ENCODE measurements at regions not wholly inside any gene's neighbourhood (a gene's known extent, or its start where the extent isn't known, plus 50 kb on each side); places are given as distances from the start of the nearest gene placed in this dataset.

DNA sequence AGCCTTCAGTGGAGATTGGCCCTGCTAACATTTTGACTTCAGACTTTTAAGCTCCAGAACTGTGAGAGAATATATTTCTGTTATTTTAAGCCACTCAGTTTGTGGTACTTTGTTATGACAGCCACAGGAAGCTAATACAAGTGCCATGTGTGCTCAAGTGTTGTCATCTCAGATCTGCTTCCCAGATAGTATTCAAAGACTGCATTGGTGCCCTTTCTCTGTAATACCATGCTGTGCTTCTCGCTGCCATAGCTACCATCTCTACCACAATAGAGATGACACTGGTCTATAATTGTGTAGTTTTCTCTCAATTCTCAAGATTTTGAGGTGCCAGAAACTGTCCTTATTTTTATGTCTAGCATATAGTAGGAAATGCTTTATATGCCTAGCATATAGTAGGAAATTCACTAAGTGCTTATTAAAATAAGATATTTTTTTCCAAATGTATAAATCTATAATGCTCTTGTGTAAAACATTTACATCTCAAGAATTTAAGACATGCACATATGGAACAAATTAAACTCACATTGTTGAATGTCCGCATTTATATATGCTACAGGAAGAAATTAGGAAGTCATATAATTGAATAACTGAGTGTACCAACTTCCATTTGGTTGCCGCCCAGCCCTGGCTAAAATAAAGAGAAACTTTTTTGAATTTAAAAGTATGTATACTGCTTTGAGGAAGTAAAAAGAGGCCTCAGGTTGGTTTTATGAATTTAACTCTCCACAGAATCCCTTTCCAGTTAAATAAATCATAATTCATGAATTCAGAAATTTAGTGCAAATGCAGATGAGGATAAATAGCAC lies 77.6 kb downstream of the TPBG start:
- H3K36me3 ChIP-seq (ENCODE audit: control insufficient read depth in 2 of 2, insufficient read depth in 1 of 2, low read length in 2 of 2) = no peaks in the 10 kb centered on the region
- TF ChIP-seq ZEB2 (tag by site-specific recombination; IDR thresholded peaks at IDR 0.05) = no peak
- H3K9me3 ChIP-seq (ENCODE audit: control insufficient read depth, insufficient read depth, low read depth, low read length) = no peaks in the 10 kb centered on the region
- POLR2A ChIA-PET = no interaction called here
- no peak overlapping the region for H3K27ac ChIP-seq (ENCODE audit: extremely low read depth, low read depth, low read length)
- CTCF ChIA-PET = interaction anchor here (0.6 kb wide), 1 partner anchor 395 kb away, joined by 3 read pairs; no protein-coding TSS in a partner anchor
- H3K4me3 ChIP-seq (ENCODE audit: low read depth, low read length) = no peak overlapping the region
- H3K4me1 ChIP-seq (ENCODE audit: control insufficient read depth, insufficient read depth, low read length) = no peaks in the 10 kb centered on the region

DNA sequence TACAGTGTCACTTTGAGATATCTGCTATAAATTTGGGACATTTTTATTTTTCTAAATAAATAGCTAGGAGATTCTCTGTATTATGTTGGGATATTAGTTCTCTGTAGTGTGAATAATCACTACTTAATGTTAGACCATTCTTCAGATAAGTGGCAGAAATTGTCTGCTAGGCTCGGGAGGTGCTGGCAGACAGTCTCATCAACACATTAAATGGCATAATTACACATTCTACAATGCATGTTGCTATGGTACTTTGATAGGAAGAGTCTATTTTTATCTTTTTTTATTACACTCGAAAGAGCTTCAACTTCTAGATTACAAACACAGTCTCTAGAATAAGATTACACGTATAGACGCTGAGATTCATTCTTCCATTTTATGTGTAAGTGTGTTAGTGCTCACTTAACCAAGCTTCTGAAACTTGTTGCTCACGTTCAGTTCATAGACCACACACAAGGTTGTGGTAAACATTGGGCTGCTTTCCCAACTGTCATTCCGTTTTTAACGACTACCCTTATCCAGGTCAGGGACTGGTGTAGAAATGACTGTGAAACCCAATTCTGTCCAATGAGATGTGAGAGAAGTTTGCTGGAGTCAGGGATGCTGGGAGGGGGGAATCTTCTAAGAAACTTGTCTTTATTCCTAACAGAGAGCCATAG lies 78.6 kb downstream of the TPBG start:
- POLR2A ChIA-PET = no interaction called here
- CTCF ChIA-PET = no interaction called here
- Histone ChIP-seq H3K36me3 (ENCODE audit: control insufficient read depth in 2 of 2, insufficient read depth in 1 of 2, low read length in 2 of 2) (no peaks in the 10 kb centered on the region), H3K27ac (ENCODE audit: extremely low read depth, low read depth, low read length) (no peak overlapping the region), H3K9me3 (ENCODE audit: control insufficient read depth, insufficient read depth, low read depth, low read length) (no peaks in the 10 kb centered on the region), H3K4me3 (ENCODE audit: low read depth, low read length) (no peak overlapping the region), H3K4me1 (ENCODE audit: control insufficient read depth, insufficient read depth, low read length) (no peaks in the 10 kb centered on the region)
- TF ChIP-seq ZNF777 (tag by site-specific recombination; IDR thresholded peaks at IDR 0.05; ENCODE audit: borderline replicate concordance) (no peak), SCRT2 (tag by site-specific recombination; IDR thresholded peaks at IDR 0.05) (peak; percentile 65)
- TF ChIP-seq, protein P1, sequence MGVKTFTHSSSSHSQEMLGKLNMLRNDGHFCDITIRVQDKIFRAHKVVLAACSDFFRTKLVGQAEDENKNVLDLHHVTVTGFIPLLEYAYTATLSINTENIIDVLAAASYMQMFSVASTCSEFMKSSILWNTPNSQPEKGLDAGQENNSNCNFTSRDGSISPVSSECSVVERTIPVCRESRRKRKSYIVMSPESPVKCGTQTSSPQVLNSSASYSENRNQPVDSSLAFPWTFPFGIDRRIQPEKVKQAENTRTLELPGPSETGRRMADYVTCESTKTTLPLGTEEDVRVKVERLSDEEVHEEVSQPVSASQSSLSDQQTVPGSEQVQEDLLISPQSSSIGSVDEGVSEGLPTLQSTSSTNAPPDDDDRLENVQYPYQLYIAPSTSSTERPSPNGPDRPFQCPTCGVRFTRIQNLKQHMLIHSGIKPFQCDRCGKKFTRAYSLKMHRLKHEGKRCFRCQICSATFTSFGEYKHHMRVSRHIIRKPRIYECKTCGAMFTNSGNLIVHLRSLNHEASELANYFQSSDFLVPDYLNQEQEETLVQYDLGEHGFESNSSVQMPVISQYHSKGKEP (tag by site-specific recombination; IDR thresholded peaks at IDR 0.05) = no peak

DNA sequence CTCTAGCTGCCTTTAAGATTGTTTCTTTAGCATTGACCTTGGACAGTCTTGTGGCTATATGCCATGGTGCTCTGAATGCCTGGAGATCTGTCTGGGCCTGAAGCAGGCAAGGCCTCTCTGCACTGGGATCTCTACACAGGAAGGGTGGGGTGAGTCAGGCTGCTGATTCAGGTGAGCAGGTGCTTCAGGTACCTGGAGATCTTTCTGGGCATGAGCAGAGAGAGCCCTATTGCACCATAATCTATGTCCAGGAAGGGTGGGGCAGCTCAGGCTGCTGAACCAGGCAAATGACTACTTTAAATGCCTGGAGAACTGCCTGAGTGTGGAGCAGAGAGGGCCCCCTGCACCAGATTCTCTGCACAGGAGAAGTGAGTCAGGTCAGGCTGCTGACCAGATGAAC lies 94.5 kb downstream of the TPBG start:
- H3K36me3 ChIP-seq (ENCODE audit: control insufficient read depth in 2 of 2, insufficient read depth in 1 of 2, low read length in 2 of 2) = no peaks in the 10 kb centered on the region
- CTCF ChIA-PET = no interaction called here
- no peaks in the 10 kb centered on the region for H3K9me3 ChIP-seq (ENCODE audit: control insufficient read depth, insufficient read depth, low read depth, low read length)
- no peak overlapping the region for H3K4me3 ChIP-seq (ENCODE audit: low read depth, low read length)
- H3K4me1 ChIP-seq (ENCODE audit: control insufficient read depth, insufficient read depth, low read length) = no peaks in the 10 kb centered on the region
- TF ChIP-seq, protein P2, sequence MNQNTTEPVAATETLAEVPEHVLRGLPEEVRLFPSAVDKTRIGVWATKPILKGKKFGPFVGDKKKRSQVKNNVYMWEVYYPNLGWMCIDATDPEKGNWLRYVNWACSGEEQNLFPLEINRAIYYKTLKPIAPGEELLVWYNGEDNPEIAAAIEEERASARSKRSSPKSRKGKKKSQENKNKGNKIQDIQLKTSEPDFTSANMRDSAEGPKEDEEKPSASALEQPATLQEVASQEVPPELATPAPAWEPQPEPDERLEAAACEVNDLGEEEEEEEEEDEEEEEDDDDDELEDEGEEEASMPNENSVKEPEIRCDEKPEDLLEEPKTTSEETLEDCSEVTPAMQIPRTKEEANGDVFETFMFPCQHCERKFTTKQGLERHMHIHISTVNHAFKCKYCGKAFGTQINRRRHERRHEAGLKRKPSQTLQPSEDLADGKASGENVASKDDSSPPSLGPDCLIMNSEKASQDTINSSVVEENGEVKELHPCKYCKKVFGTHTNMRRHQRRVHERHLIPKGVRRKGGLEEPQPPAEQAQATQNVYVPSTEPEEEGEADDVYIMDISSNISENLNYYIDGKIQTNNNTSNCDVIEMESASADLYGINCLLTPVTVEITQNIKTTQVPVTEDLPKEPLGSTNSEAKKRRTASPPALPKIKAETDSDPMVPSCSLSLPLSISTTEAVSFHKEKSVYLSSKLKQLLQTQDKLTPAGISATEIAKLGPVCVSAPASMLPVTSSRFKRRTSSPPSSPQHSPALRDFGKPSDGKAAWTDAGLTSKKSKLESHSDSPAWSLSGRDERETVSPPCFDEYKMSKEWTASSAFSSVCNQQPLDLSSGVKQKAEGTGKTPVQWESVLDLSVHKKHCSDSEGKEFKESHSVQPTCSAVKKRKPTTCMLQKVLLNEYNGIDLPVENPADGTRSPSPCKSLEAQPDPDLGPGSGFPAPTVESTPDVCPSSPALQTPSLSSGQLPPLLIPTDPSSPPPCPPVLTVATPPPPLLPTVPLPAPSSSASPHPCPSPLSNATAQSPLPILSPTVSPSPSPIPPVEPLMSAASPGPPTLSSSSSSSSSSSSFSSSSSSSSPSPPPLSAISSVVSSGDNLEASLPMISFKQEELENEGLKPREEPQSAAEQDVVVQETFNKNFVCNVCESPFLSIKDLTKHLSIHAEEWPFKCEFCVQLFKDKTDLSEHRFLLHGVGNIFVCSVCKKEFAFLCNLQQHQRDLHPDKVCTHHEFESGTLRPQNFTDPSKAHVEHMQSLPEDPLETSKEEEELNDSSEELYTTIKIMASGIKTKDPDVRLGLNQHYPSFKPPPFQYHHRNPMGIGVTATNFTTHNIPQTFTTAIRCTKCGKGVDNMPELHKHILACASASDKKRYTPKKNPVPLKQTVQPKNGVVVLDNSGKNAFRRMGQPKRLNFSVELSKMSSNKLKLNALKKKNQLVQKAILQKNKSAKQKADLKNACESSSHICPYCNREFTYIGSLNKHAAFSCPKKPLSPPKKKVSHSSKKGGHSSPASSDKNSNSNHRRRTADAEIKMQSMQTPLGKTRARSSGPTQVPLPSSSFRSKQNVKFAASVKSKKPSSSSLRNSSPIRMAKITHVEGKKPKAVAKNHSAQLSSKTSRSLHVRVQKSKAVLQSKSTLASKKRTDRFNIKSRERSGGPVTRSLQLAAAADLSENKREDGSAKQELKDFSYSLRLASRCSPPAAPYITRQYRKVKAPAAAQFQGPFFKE (tag by site-specific recombination; IDR thresholded peaks at IDR 0.05; ENCODE audit: borderline replicate concordance) = no peak
- POLR2A ChIA-PET = no interaction called here
- H3K27ac ChIP-seq (ENCODE audit: extremely low read depth, low read depth, low read length) = no peak overlapping the region

DNA sequence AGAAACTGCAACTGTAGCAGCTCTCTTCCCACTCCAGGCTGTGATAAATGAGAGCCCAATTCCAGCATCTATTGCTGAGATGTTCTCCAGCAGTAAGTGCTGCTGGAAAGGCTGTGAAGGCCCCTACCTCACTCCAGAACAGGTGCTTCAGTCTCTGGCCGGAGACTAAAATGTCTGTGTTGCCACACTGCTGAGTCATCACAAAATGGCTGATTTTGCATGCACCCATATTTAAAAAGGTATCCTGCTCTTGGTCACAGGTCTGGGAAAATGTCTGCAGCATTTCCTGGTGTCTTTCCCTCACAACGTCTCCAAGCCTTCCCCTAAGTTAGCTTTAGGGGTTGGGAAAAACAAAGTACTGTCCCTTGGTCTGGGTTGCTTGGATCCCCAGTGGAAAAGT lies 95.1 kb downstream of the TPBG start:
- H3K4me1 ChIP-seq (ENCODE audit: control insufficient read depth, insufficient read depth, low read length) = no peaks in the 10 kb centered on the region
- H3K36me3 ChIP-seq (ENCODE audit: control insufficient read depth in 2 of 2, insufficient read depth in 1 of 2, low read length in 2 of 2) = no peaks in the 10 kb centered on the region
- H3K4me3 ChIP-seq (ENCODE audit: low read depth, low read length) = no peak overlapping the region
- ChIA-PET POLR2A (no interaction called here), CTCF (no interaction called here)
- no peak overlapping the region for H3K27ac ChIP-seq (ENCODE audit: extremely low read depth, low read depth, low read length)
- no peaks in the 10 kb centered on the region for H3K9me3 ChIP-seq (ENCODE audit: control insufficient read depth, insufficient read depth, low read depth, low read length)
- TF ChIP-seq YY2 (tag by site-specific recombination; IDR thresholded peaks at IDR 0.05) (no peak), ZNF16 (tag by site-specific recombination; IDR thresholded peaks at IDR 0.05; ENCODE audit: low read depth) (no peak), ZNF549 (tag by site-specific recombination; IDR thresholded peaks at IDR 0.05) (no peak), GLI4 (tag by site-specific recombination; IDR thresholded peaks at IDR 0.05) (no peak), ZNF426 (tag by site-specific recombination; IDR thresholded peaks at IDR 0.05) (no peak), ZNF202 (tag by site-specific recombination; IDR thresholded peaks at IDR 0.05; ENCODE audit: borderline replicate concordance) (no peak)
- TF ChIP-seq, protein P3, sequence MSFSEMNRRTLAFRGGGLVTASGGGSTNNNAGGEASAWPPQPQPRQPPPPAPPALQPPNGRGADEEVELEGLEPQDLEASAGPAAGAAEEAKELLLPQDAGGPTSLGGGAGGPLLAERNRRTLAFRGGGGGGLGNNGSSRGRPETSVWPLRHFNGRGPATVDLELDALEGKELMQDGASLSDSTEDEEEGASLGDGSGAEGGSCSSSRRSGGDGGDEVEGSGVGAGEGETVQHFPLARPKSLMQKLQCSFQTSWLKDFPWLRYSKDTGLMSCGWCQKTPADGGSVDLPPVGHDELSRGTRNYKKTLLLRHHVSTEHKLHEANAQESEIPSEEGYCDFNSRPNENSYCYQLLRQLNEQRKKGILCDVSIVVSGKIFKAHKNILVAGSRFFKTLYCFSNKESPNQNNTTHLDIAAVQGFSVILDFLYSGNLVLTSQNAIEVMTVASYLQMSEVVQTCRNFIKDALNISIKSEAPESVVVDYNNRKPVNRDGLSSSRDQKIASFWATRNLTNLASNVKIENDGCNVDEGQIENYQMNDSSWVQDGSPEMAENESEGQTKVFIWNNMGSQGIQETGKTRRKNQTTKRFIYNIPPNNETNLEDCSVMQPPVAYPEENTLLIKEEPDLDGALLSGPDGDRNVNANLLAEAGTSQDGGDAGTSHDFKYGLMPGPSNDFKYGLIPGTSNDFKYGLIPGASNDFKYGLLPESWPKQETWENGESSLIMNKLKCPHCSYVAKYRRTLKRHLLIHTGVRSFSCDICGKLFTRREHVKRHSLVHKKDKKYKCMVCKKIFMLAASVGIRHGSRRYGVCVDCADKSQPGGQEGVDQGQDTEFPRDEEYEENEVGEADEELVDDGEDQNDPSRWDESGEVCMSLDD (tag by site-specific recombination; IDR thresholded peaks at IDR 0.05) = no peak
- TF ChIP-seq, protein P4, sequence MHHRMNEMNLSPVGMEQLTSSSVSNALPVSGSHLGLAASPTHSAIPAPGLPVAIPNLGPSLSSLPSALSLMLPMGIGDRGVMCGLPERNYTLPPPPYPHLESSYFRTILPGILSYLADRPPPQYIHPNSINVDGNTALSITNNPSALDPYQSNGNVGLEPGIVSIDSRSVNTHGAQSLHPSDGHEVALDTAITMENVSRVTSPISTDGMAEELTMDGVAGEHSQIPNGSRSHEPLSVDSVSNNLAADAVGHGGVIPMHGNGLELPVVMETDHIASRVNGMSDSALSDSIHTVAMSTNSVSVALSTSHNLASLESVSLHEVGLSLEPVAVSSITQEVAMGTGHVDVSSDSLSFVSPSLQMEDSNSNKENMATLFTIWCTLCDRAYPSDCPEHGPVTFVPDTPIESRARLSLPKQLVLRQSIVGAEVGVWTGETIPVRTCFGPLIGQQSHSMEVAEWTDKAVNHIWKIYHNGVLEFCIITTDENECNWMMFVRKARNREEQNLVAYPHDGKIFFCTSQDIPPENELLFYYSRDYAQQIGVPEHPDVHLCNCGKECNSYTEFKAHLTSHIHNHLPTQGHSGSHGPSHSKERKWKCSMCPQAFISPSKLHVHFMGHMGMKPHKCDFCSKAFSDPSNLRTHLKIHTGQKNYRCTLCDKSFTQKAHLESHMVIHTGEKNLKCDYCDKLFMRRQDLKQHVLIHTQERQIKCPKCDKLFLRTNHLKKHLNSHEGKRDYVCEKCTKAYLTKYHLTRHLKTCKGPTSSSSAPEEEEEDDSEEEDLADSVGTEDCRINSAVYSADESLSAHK (tag by site-specific recombination; IDR thresholded peaks at IDR 0.05) = no peak

Measured in HEK293 (cell line).